AG09309 (cell line): ENCODE measurements at regions not wholly inside any gene's neighbourhood (a gene's known extent, or its start where the extent isn't known, plus 50 kb on each side); places are given as distances from the start of the nearest gene placed in this dataset.

Source experiments
- DNase-seq: peaks from one replicate; pipeline ENCODE4 v3.0.0-alpha.2; 2010; ENCODE audit warnings: low read depth
- H3K4me3 ChIP-seq: 2 replicates; pipeline ENCODE4 v1.5.1; 2011; ENCODE audit warnings: mild to moderate bottlenecking, low read depth, low read length, moderate library complexity; ENCODE audit not compliant: control insufficient read depth
- TF ChIP-seq, protein P1 (sequence below): IDR thresholded peaks from 2 replicates; pipeline ENCODE4 v1.5.1; 2011; ENCODE audit warnings: mild to moderate bottlenecking, low read depth, low read length, inconsistent platforms; ENCODE audit not compliant: insufficient read depth, control insufficient read depth; ENCODE audit errors: missing control alignments

GRCh38 chr12:88767699-88768098, 187.4 kb upstream of the KITLG start:
- DNase-seq: no peak
- TF ChIP-seq, protein P1, sequence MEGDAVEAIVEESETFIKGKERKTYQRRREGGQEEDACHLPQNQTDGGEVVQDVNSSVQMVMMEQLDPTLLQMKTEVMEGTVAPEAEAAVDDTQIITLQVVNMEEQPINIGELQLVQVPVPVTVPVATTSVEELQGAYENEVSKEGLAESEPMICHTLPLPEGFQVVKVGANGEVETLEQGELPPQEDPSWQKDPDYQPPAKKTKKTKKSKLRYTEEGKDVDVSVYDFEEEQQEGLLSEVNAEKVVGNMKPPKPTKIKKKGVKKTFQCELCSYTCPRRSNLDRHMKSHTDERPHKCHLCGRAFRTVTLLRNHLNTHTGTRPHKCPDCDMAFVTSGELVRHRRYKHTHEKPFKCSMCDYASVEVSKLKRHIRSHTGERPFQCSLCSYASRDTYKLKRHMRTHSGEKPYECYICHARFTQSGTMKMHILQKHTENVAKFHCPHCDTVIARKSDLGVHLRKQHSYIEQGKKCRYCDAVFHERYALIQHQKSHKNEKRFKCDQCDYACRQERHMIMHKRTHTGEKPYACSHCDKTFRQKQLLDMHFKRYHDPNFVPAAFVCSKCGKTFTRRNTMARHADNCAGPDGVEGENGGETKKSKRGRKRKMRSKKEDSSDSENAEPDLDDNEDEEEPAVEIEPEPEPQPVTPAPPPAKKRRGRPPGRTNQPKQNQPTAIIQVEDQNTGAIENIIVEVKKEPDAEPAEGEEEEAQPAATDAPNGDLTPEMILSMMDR: no peak
- H3K4me3 ChIP-seq: no peak overlapping the region

DNA sequence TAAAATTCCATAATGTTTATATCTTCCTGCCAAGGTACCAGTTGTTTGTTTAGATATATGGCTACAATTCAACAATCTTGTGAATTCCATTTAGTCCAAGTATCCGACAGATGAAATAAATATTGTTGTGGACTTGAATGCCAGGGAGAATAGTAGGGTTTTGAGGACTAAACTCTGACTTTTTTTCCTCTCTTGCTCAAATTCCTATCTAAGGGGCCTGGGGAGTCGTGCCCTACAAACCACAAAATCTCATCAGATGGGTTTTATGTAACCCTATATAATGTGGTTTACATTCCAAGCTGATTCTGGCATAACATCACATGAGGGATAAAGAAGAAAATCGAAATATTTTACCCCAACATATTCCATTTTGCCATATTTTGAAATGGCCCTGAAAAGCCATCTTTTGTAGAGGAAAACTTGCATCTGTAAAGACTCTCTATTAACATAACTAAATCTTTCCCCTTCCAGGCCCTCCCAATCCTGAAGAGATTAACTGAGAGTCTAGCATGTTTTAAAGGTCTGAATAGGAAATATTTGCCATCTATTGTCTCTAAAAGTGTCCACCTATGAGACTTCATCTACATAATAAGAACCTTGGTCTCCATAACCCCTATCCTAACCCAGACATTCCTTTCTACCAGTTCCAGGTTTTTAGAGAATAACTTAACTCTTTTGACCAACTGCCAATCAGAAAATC, 184.7 kb upstream of the KITLG start:
- DNase-seq: no peak
- no peak overlapping the region for H3K4me3 ChIP-seq
- TF ChIP-seq, protein P1: no peak

- TF ChIP-seq, protein P1: no peak
- H3K4me3 ChIP-seq: no peak overlapping the region
- DNase-seq: no peak
Observed at GRCh38 chr12:88763536-88764100, 183.3 kb upstream of the KITLG start.

DNA sequence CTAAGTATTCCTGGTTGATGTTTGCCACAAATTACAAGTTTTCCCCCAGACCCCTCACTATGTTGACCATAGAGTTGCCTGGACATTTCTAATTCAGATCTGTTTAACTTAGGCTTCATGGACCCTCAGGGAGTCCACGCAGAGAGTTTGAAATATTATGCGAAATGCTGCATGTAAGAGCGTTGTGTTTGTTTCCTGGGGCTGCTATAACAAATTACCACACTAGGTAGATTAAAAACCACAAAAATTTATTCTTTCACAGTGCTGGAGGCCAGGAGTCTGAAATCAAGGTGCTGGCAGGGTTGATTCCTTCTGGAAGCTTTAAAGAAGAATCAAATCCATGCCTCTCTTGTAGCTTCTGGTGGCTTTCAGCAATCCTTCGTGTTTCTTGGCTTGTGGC, 177.9 kb upstream of the KITLG start:
- TF ChIP-seq, protein P1: no peak
- DNase-seq: no peak

DNA sequence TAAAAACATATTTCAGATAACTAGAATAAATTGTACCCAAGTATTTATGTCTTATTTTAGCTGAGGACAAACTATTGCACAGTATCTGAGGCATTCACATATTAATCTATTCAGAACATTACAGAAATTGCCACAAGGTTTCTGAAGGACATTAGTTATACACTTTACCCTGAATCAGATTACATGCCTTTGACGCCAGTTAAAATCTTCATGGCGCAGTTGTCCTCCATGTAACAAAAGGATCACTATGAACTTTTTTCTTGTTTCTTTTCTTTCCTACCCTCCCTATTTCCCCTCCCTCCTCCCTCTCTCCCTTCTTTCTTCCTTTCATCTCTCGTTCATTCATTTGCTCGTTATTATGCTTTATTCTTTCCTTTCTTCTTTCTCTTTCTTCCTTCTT, 176.6 kb upstream of the KITLG start:
- H3K4me3 ChIP-seq: no peak overlapping the region
- DNase-seq: no peak
- TF ChIP-seq, protein P1: no peak

More for the DNA sequence above, 177.9 kb upstream of the KITLG start:
- no peak overlapping the region for H3K4me3 ChIP-seq

DNA sequence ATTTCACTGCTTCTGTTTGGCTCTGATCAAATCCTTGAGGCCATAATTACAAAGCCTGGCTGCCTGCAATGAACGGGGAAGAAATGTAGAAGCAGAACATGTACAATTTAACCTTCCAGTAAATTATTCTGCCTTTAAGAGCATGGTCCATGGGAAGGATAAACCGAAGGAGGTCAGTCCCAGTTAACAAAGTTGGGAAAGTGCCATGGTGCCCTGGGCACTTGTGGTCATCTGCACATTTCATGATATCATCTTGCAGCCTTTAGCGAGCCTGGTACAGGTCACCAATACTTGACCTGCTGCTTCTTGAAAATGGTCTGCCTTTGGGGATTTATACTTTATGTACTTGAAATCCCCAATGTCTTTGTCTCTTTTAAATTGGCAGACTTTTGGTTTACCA, 175.9 kb upstream of the KITLG start:
- no peak overlapping the region for H3K4me3 ChIP-seq
- no peak for DNase-seq
- TF ChIP-seq, protein P1: no peak
